ENCODE measurements at regions not wholly inside any gene's neighbourhood (a gene's known extent, or its start where the extent isn't known, plus 50 kb on each side); places are given as distances from the start of the nearest gene placed in this dataset.

DNA sequence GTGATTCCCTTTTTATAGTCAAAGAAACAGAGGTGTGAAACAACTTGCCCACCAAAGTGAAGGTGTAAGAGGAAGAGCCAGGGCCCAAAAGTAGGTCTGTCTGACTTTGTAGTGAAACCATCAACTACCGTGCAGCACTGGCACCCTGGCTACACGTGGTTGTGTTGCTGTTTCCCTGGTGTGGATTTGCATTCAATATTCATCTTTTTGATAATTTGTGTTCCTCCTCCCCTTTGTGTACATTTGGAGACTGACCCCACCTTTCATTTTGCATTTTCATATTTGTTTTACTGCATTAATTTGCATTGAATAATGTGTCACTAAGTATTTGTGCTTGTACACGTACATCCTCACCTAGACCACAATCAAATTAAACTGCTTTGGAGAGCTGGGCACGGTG is 873.8 kb upstream of the WWC1 start:
- TF ChIP-seq, protein P1, sequence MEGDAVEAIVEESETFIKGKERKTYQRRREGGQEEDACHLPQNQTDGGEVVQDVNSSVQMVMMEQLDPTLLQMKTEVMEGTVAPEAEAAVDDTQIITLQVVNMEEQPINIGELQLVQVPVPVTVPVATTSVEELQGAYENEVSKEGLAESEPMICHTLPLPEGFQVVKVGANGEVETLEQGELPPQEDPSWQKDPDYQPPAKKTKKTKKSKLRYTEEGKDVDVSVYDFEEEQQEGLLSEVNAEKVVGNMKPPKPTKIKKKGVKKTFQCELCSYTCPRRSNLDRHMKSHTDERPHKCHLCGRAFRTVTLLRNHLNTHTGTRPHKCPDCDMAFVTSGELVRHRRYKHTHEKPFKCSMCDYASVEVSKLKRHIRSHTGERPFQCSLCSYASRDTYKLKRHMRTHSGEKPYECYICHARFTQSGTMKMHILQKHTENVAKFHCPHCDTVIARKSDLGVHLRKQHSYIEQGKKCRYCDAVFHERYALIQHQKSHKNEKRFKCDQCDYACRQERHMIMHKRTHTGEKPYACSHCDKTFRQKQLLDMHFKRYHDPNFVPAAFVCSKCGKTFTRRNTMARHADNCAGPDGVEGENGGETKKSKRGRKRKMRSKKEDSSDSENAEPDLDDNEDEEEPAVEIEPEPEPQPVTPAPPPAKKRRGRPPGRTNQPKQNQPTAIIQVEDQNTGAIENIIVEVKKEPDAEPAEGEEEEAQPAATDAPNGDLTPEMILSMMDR (IDR thresholded peaks at IDR 0.05; ENCODE audit: insufficient read depth, low read length, poor library complexity, severe bottlenecking), result no peak
- TF ChIP-seq EZH2phosphoT487 (conservative IDR thresholded peaks at IDR 0.05; ENCODE audit: low read length), result no peak

Measured in SU-DHL-6 (cell line).